HTR-8/SVneo (cell line): ENCODE measurements at regions not wholly inside any gene's neighbourhood (a gene's known extent, or its start where the extent isn't known, plus 50 kb on each side); places are given as distances from the start of the nearest gene placed in this dataset.
"Not testable (repeated sequence)": the region's sequence is repeated elsewhere in the genome, so short reads cannot be mapped to it uniquely, and the experiment has no call there.

ENCODE experiments used
- DNase-seq: peaks from one replicate; pipeline ENCODE4 v3.0.0; 2011; ENCODE audit warnings: low spot score, mixed read lengths; ENCODE audit not compliant: insufficient read length
- FAIRE-seq: peaks from 2 replicates; lab custom pipeline; 2011; peaks lifted over from hg19 to GRCh38; lab: Jason Lieb, UNC

- no peak for FAIRE-seq
Measured at GRCh38 chr1:55309053-55309452, 93.9 kb upstream of the USP24 start.

GRCh38 chr1:55305735-55306134 lies 90.6 kb upstream of the USP24 start:
- no peak for DNase-seq

More at GRCh38 chr1:55309053-55309452, 93.9 kb upstream of the USP24 start:
- no peak for DNase-seq

GRCh38 chr1:55304229-55304740 lies 89.1 kb upstream of the USP24 start:
- DNase-seq: no peak
- no peak for FAIRE-seq

More at GRCh38 chr1:55305735-55306134, 90.6 kb upstream of the USP24 start:
- no peak for FAIRE-seq

- FAIRE-seq: no peak
Measured at GRCh38 chr1:55302972-55303371, 87.8 kb upstream of the USP24 start.

GRCh38 chr1:55301912-55302311 lies 86.7 kb upstream of the USP24 start:
- FAIRE-seq (no peak), DNase-seq (no peak)

More at GRCh38 chr1:55302972-55303371, 87.8 kb upstream of the USP24 start:
- no peak for DNase-seq

- FAIRE-seq (no peak), DNase-seq (no peak)
Measured at GRCh38 chr1:55300975-55301374, 85.8 kb upstream of the USP24 start.

- FAIRE-seq (no peak), DNase-seq (no peak)
Measured at GRCh38 chr1:55298167-55298894, 83.2 kb upstream of the USP24 start.

GRCh38 chr1:55296247-55296646 lies 81.1 kb upstream of the USP24 start:
- DNase-seq, FAIRE-seq: not testable (repeated sequence)

GRCh38 chr1:55289614-55290013 lies 74.5 kb upstream of the USP24 start:
- no peak for DNase-seq

GRCh38 chr1:55289042-55289441 lies 73.9 kb upstream of the USP24 start:
- no peak for FAIRE-seq
- DNase-seq: no peak

More at GRCh38 chr1:55289614-55290013, 74.5 kb upstream of the USP24 start:
- no peak for FAIRE-seq

- FAIRE-seq (no peak), DNase-seq (no peak)
Measured at GRCh38 chr1:55288245-55288644, 73.1 kb upstream of the USP24 start.

- no peak for DNase-seq
- FAIRE-seq: no peak
Measured at GRCh38 chr1:55287723-55288122, 72.6 kb upstream of the USP24 start.

GRCh38 chr1:55286856-55287602 lies 71.9 kb upstream of the USP24 start:
- no peak for DNase-seq
- FAIRE-seq: no peak

- DNase-seq: no peak
- no peak for FAIRE-seq
Measured at GRCh38 chr1:55285834-55286233, 70.7 kb upstream of the USP24 start.

- DNase-seq: no peak
- FAIRE-seq: no peak
Measured at GRCh38 chr1:55284856-55285255, 69.7 kb upstream of the USP24 start.

- no peak for FAIRE-seq
- no peak for DNase-seq
Measured at GRCh38 chr1:55282058-55282457, 66.9 kb upstream of the USP24 start.

GRCh38 chr1:55280731-55281130 lies 65.6 kb upstream of the USP24 start:
- FAIRE-seq: no peak
- DNase-seq: no peak

- no peak for DNase-seq
- no peak for FAIRE-seq
Measured at GRCh38 chr1:55279627-55280026, 64.5 kb upstream of the USP24 start.

GRCh38 chr1:55278378-55278777 lies 63.2 kb upstream of the USP24 start:
- DNase-seq (no peak), FAIRE-seq (no peak)

- FAIRE-seq (peak; percentile 83), DNase-seq (peak; percentile 73)
Measured at GRCh38 chr1:55277377-55278130, 62.4 kb upstream of the USP24 start.
